ENCODE measurements at regions not wholly inside any gene's neighbourhood (a gene's known extent, or its start where the extent isn't known, plus 50 kb on each side); places are given as distances from the start of the nearest gene placed in this dataset.
"Not testable (repeated sequence)": the region's sequence is repeated elsewhere in the genome, so short reads cannot be mapped to it uniquely, and the experiment has no call there.

- no peak for FAIRE-seq
- DNase-seq (ENCODE audit: insufficient read length, low spot score), result no peak
Observed at GRCh38 chr5:62935660-62936059, 357.0 kb downstream of the LRRC70 start.

- FAIRE-seq, result no peak
- DNase-seq (ENCODE audit: insufficient read length, low spot score), result no peak
Observed at GRCh38 chr5:62934319-62934718, 355.7 kb downstream of the LRRC70 start.

DNA sequence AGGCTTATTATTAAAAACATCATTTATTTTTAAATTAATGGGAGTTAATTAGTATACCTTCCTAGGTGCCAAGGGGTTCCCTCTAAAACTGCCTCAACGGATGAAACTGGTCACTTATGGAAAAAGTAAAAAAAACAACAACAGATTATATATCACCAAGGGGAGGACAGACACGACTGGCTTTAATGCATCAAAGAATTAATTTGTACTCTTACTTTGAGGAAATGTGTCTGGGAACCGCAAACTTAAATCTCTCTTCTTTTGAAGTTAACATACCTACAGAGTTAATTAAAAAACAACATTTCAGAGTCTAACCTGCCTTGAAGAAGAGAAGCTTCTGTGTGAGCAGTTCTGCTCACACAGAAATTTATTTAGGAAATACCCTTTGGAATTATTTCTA lies 354.6 kb downstream of the LRRC70 start:
- DNase-seq (ENCODE audit: insufficient read length, low spot score) (no peak), FAIRE-seq (no peak)

GRCh38 chr5:62931153-62931950 lies 352.7 kb downstream of the LRRC70 start:
- FAIRE-seq (no peak), DNase-seq (ENCODE audit: insufficient read length, low spot score) (no peak)

GRCh38 chr5:62922191-62922590 lies 343.6 kb downstream of the LRRC70 start:
- DNase-seq (ENCODE audit: insufficient read length, low spot score) (no peak), FAIRE-seq (no peak)

- FAIRE-seq (no peak), DNase-seq (ENCODE audit: insufficient read length, low spot score) (no peak)
Observed at GRCh38 chr5:62920856-62921255, 342.2 kb downstream of the LRRC70 start.

DNA sequence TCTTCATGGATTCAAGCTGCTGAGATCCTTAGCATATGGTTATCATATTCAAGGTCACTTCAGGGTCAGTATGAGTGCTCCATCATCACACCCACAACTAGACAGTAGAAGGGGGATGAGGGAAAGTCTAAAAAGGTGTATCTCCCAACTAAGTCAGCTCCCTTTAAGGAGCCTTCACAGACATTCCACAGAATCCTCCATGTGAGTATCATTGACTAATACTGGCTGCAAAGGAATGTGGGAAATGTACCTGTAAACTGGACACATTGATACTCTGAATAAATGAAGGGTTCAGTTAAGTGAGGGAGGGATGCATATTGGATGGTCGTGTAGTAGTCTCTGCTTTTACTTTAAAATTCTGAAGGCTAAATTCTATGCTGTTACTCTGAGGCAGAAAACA lies 330.7 kb downstream of the LRRC70 start:
- no peak for FAIRE-seq
- no peak for DNase-seq (ENCODE audit: insufficient read length, low spot score)

DNA sequence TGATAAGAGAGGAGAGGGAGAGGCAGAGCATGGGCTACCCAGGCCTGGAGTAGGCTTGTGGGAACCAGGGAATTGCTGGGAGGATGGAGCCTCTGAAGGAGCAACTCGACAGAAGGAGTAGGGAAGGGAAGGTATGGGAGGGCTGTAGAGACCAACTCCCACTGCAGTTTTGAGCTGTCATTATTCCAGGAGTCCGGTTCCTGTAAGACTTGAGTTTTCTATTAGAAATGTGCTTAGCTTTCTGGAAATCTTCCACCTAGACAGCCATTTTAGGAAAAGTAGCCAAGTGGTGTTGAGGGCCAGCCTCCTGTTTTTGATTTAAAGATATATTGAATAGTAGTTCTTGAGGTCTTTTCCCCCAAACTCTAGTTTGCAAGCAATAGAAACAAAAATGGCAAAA lies 323.5 kb downstream of the LRRC70 start:
- DNase-seq (ENCODE audit: insufficient read length, low spot score), result no peak
- FAIRE-seq, result no peak

DNA sequence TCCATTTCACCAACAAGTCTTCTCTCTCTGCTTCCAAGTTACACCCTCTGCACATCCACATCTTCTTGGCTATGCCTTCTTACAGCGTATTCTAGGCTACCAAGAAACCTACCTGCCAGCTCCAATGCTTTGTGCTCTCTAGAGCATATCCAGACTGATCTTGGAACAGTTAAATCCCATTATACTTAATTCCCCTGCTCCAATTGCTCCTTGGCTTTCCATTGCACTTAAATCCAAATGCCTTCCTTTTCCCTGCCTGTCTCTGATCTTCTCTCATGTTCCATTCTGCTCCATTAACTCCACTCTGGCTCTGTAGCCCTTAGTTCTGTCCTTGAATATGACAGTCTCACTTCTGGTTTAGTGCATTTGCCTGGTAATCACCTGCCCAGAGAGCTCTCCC lies 322.4 kb downstream of the LRRC70 start:
- DNase-seq (ENCODE audit: insufficient read length, low spot score) (no peak), FAIRE-seq (no peak)

- FAIRE-seq (no peak), DNase-seq (ENCODE audit: insufficient read length, low spot score) (no peak)
Observed at GRCh38 chr5:62896121-62896893, 317.7 kb downstream of the LRRC70 start.

- FAIRE-seq, result no peak
- no peak for DNase-seq (ENCODE audit: insufficient read length, low spot score)
Observed at GRCh38 chr5:62886603-62887315, 308.1 kb downstream of the LRRC70 start.

- DNase-seq (ENCODE audit: insufficient read length, low spot score); FAIRE-seq: not testable (repeated sequence)
Observed at GRCh38 chr5:62837330-62837729, 258.7 kb downstream of the LRRC70 start.

GRCh38 chr5:62829604-62829986 lies 251.0 kb downstream of the LRRC70 start:
- no peak for FAIRE-seq
- DNase-seq (ENCODE audit: insufficient read length, low spot score), result no peak

DNA sequence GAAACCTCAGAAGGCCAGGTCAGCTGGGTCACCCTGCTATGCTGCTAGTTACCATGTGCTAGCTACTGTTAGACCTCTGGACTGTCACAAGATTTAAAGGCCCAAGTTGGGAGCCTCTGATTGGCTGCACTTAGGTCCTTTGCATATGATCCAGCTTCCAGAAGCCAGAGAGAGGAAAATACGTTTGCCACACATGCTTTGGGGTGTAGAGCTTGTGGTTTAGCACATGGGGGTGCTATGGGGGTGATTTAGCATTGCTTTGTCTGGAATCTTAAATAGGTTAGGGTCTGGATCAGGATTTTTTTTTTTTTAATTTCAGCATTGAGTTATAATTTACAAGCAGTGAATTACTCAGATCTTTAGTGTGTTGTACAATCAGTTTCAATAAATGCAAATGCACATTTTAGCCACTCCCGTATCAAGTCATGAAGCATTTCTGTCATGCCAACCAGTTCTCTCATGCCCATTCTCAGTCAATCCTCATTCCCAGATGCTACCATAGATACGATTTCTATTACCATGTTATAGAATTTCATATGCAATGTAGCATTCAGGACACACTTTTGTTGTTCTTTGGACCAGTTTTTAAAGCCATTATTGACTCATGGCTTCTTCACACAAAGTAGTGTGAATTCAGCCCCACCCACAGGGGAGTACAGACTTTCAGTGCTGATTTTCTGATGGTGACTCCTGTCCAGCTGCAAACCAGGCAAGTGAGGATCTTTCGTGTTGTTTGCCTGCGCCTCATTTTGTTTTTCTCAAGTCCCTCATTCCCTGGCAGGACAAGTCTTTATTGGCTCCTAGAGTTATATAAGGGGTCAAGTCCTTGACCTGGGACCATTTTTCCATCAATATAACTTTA lies 250.4 kb downstream of the LRRC70 start:
- DNase-seq (ENCODE audit: insufficient read length, low spot score) (no peak), FAIRE-seq (no peak)

DNA sequence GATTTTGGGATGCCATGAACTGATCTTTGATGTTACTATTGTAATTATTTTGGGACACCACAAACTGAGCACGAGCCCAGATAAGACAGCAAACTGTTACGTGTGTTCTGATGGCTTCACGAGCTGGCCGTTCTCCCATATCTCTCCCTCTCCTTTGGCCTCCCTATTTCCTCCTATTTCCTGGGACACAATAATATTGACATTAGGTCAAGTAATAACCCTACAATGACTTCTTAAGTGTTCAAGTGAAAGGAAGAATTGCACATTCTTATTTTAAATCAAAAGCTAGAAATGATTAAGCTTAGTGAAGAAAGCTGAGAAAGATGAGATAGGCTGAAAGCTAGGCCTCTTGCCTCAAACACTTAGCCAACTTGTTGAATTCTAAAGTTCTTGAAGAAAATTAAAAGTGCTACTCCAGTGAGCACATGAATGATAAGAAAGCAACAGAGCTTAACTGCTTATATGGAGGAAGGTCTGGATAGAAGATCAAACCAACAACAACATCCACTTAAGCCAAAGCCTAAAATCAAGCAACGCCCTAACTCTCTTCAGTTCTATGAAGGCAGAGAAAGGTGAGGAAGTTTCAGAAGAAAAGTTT lies 247.1 kb downstream of the LRRC70 start:
- no peak for FAIRE-seq

DNA sequence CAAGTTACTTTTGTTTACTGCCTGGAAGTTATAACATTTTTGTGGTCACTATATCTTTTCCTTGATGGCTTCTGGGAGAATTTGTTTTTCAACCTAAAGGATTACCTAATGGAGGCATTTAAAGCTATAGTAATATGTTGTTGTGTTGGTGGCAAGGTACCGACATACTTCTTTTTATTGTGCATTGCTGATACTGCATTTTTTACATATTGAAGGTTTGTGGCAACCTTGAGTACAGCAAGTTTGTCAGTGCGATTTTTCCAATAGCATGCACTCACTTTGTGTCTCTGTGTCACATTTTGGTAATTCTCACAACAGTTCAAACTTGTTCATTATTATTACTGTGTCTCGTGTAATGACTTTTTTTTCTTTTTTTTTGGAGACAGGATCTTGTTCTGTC lies 246.3 kb downstream of the LRRC70 start:
- DNase-seq (ENCODE audit: insufficient read length, low spot score) (no peak), FAIRE-seq (no peak)

More for the DNA sequence above, 247.1 kb downstream of the LRRC70 start:
- DNase-seq (ENCODE audit: insufficient read length, low spot score), result no peak

DNA sequence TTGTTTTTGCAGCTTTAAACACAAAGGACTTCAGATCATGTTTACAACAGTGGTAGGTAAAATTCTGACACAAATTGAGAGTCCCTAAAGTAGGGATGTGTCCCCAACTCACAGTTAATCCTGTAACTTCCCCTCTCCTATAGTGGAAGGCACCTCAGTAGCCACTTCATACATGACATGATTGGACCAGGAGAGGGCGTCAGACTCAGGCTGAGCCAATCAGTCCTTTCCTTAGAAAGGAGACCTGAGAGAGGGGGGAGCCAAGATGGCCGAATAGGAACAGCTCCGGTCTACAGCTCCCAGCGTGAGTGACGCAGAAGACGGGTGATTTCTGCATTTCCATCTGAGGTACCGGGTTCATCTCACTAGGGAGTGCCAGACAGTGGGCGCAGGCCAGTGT lies 238.4 kb downstream of the LRRC70 start:
- DNase-seq (ENCODE audit: insufficient read length, low spot score); FAIRE-seq: not testable (repeated sequence)

DNA sequence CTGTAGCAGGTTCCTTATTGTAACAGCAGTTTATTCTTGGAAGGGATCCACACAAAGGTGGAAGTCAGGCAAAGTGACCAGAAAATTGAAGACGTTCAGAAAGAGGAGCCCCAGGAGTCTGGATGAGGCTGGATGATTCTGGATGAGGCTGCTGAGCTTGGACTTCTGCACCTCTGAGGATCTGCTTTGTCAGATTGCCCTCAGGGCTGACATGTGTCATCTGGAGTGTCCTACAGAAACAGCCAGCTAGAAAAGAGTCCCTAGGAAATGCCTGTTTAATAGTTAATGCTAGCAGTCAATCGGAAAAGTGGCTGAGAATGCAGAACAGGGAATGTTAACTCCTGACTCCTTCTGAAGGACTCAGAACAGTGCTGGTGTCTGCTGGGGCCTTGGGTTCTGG lies 236.4 kb downstream of the LRRC70 start:
- FAIRE-seq (no peak), DNase-seq (ENCODE audit: insufficient read length, low spot score) (no peak)

DNA sequence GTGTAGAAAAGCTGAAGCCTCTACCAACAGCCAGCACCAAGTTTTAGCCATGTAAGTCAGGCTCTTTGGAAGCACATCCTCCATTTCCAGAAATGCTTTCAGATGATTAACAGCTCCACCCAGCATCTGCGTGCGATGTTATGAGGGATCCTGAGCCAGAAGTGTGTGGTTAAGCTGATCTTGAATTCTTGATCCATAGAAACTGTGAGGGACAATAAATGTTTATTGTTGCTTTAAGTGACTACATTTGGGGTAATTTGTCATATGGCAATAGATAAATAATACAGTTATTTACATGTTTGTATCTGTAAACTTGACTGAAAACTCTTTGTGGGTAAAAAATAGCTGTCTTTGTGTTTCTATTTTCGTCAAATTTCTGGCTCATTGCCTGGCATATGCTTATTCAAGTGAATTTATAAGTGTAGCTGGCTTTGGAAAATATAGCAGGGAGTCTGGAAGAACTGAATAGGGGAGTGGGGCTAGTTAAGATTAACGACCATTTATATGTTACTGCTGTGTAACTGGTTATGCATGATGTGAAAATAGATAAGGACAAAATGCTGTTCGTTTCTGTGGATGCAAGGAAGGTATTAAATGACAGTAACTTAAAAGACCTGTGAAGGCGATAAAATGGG lies 234.1 kb downstream of the LRRC70 start:
- FAIRE-seq (no peak), DNase-seq (ENCODE audit: insufficient read length, low spot score) (no peak)

DNA sequence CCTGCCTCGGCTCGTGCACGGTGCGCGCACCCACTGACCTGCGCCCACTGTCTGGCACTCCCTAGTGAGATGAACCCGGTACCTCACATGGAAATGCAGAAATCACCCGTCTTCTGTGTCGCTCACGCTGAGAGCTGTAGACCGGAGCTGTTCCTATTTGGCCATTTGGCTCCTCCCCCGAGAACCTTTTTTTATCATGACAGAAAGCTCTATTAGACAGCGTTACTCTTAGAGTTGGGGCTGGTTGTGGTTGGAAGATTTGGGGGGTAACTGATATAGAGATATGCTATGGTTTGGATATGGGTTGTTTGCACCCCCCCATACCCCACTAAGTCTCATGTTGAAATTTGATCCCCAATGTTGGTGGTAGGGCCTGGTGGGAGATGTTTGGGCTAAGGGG lies 226.2 kb downstream of the LRRC70 start:
- not testable (repeated sequence) for FAIRE-seq; DNase-seq (ENCODE audit: insufficient read length, low spot score)
